Chondrocyte (in vitro differentiated cells): ENCODE measurements at regions not wholly inside any gene's neighbourhood (a gene's known extent, or its start where the extent isn't known, plus 50 kb on each side); places are given as distances from the start of the nearest gene placed in this dataset.

ENCODE experiments used
- DNase-seq: peaks from one replicate; pipeline ENCODE4 v3.0.0; 2021; ENCODE audit warnings: mixed read lengths, low spot score
- H3K27ac Mint-ChIP-seq: one replicate; pipeline ENCODE4 v1.8.0; 2021; ENCODE audit warnings: mild to moderate bottlenecking, moderate library complexity, mixed read lengths; ENCODE audit not compliant: unreplicated experiment
- H3K27me3 Mint-ChIP-seq: 2 replicates; pipeline ENCODE4 v1.8.0; 2021; ENCODE audit warnings: low read depth, mixed read lengths
- H3K36me3 Mint-ChIP-seq: 2 replicates; pipeline ENCODE4 v1.8.0; 2021; ENCODE audit warnings: low read depth, mixed read lengths
- H3K4me1 Mint-ChIP-seq: 2 replicates; pipeline ENCODE4 v1.8.0; 2021; ENCODE audit warnings: low read depth, mild to moderate bottlenecking, mixed read lengths
- H3K4me3 Mint-ChIP-seq: one replicate; pipeline ENCODE4 v1.8.0; 2021; ENCODE audit warnings: mild to moderate bottlenecking, moderate library complexity, mixed read lengths; ENCODE audit not compliant: unreplicated experiment
- H3K9me3 Mint-ChIP-seq: 2 replicates; pipeline ENCODE4 v1.8.0; 2021; ENCODE audit warnings: low read depth, mixed read lengths
- TF ChIP-seq, protein P1 (sequence below): fragments of 200-600 bp; sonication (generic); IDR thresholded peaks from 2 replicates; pipeline ENCODE4 v1.5.0; 2021; ENCODE audit warnings: antibody characterized with exemption, mild to moderate bottlenecking, moderate library complexity

DNA sequence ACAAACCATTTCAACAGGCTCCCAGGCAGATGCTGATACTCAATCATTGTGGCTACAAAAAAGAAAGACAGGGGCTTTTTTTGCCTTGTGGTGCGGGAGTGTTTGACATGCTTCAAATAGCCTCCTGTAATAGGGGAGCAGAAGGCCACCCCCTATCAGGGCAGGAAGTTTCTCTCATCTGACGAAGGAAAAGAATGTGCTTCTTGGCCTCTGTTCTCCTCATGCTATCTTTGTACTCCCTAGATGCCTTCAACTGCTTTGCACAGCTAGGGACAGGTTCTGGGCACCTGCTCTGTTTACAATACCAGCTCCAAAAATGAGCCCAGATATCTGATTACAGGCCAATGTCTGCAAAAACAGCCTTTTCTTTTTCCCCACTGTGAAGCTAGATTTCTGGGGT is 391.1 kb downstream of the STIM2 start:
- peaks cover 3% of the 10 kb centered on the region for H3K9me3 Mint-ChIP-seq
- TF ChIP-seq, protein P1, sequence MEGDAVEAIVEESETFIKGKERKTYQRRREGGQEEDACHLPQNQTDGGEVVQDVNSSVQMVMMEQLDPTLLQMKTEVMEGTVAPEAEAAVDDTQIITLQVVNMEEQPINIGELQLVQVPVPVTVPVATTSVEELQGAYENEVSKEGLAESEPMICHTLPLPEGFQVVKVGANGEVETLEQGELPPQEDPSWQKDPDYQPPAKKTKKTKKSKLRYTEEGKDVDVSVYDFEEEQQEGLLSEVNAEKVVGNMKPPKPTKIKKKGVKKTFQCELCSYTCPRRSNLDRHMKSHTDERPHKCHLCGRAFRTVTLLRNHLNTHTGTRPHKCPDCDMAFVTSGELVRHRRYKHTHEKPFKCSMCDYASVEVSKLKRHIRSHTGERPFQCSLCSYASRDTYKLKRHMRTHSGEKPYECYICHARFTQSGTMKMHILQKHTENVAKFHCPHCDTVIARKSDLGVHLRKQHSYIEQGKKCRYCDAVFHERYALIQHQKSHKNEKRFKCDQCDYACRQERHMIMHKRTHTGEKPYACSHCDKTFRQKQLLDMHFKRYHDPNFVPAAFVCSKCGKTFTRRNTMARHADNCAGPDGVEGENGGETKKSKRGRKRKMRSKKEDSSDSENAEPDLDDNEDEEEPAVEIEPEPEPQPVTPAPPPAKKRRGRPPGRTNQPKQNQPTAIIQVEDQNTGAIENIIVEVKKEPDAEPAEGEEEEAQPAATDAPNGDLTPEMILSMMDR, result no peak
- no peak for DNase-seq
- H3K4me1 Mint-ChIP-seq, result no peaks in the 10 kb centered on the region
- H3K27ac Mint-ChIP-seq, result no peak overlapping the region
- H3K27me3 Mint-ChIP-seq, result no peaks in the 10 kb centered on the region
- H3K4me3 Mint-ChIP-seq, result no peak overlapping the region
- no peaks in the 10 kb centered on the region for H3K36me3 Mint-ChIP-seq

DNA sequence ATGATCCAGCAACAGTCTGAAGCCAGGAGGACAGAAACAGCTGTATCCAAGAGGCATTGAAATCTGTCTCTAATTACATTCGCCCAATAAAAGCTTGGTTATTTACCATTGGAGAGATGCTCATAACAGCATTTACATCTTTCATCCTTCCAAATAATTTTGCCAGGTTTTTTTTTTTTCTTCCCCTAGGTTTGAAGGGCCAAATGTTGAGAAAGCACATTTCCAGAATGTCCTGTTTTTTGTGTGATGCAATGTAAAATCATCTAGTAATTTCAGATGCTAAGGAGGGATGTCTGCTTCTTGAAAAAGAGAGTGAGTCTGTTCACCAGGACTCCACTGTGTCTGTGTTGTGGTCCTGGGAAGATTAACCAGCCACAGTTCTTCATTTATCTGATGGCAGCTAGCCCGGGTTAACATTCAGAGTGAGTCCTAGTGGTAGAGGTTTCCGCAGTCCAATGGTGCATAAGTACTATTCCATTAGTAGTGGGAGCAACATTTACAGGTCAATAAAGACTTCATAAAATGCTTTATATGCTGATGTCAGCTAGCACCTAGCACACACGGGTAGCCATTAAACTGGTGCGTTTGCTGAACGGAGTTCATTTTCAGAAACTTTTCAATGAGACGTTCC is 406.8 kb downstream of the STIM2 start:
- H3K36me3 Mint-ChIP-seq, result no peaks in the 10 kb centered on the region
- no peaks in the 10 kb centered on the region for H3K27me3 Mint-ChIP-seq
- H3K27ac Mint-ChIP-seq, result no peak overlapping the region
- H3K9me3 Mint-ChIP-seq, result no peaks in the 10 kb centered on the region
- H3K4me1 Mint-ChIP-seq, result no peaks in the 10 kb centered on the region
- TF ChIP-seq, protein P1, result no peak
- no peak for DNase-seq
- no peak overlapping the region for H3K4me3 Mint-ChIP-seq

DNA sequence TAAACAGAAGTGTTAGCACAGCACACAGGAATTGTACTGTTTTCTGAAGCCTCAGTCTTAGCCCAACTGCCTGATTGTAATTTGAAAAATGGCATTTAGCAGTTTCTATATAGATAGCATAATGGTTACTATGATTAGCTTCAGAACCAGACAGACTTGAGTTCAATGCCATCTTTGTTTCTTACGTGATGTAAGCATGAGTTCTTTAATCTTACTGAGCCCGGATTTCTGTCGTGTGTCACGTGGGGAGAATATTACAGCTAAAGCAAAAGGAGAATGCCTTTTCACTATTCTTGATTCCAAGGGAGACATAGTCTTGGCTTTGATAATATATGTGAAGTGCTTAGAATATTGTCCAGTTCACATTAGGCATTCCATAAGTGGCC is 407.3 kb downstream of the STIM2 start:
- Mint-ChIP-seq H3K27ac (no peak overlapping the region), H3K4me3 (no peak overlapping the region)

DNA sequence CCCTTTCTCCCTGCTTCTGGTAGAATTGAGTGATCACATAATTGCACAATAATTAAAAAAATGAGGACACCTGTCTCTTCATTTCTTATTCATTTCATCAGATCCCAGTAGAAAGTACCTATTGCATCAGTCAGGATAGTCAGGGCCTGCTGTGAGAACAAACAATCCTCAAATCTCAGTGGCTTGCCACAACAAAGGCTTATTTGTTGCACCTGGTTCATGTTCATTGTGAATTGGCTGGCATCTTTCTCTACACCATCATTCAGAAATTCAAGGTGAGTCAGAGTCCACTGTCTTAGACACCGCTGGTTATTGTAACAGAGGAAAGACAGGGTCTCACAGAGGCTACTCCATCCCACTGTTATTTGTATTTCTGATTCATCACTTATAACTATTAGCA is 409.8 kb downstream of the STIM2 start:
- Mint-ChIP-seq H3K36me3 (no peaks in the 10 kb centered on the region), H3K4me1 (no peaks in the 10 kb centered on the region), H3K4me3 (no peak overlapping the region), H3K27ac (no peak overlapping the region), H3K9me3 (no peaks in the 10 kb centered on the region), H3K27me3 (no peaks in the 10 kb centered on the region)
- TF ChIP-seq, protein P1, result no peak
- DNase-seq, result no peak

More for the DNA sequence above, 407.3 kb downstream of the STIM2 start:
- Mint-ChIP-seq H3K9me3 (no peaks in the 10 kb centered on the region), H3K36me3 (no peaks in the 10 kb centered on the region), H3K4me1 (no peaks in the 10 kb centered on the region), H3K27me3 (no peaks in the 10 kb centered on the region)
- no peak for DNase-seq
- TF ChIP-seq, protein P1, result no peak

DNA sequence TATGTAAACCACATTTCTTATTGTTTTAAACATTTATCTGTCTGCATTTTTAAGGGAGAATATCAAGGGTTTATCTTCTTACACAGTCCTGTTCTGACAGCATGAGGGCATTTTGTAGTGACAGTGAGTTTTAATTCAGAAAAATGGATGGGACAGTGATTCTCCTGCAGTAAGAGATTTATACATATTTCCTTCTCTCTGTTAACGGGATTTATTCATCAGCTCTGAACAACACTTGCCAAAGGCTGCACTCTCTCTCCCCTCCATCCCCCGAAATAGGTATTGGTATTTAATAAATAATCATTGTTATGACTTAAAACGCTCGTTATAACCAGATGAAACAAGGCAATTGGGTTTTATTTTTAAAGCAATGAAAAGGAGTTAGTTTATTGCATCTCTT is 410.9 kb downstream of the STIM2 start:
- Mint-ChIP-seq H3K4me1 (no peaks in the 10 kb centered on the region), H3K9me3 (peaks cover under 1% of the 10 kb centered on the region), H3K27me3 (no peaks in the 10 kb centered on the region), H3K36me3 (no peaks in the 10 kb centered on the region), H3K27ac (no peak overlapping the region), H3K4me3 (no peak overlapping the region)
- TF ChIP-seq, protein P1, result no peak
- no peak for DNase-seq
